ENCODE measurements at regions not wholly inside any gene's neighbourhood (a gene's known extent, or its start where the extent isn't known, plus 50 kb on each side); places are given as distances from the start of the nearest gene placed in this dataset.

GRCh38 chr6:167733740-167734661 lies 92.7 kb upstream of the AFDN start (continued):
- no peak for TF ChIP-seq AGO1 (IDR thresholded peaks at IDR 0.05; ENCODE audit: low read depth, low read length, poor library complexity, severe bottlenecking)
- TF ChIP-seq ZNF350 (CRISPR knock-in tag; IDR thresholded peaks at IDR 0.05; ENCODE audit: borderline replicate concordance, low read depth), result peak; percentile 72; the same call in 1 of the 2 replicates
- no peak for TF ChIP-seq ATAD3A (CRISPR knock-in tag; IDR thresholded peaks at IDR 0.05)
- TF ChIP-seq HES4 (CRISPR knock-in tag; IDR thresholded peaks at IDR 0.05; ENCODE audit: borderline replicate concordance), result no peak
- peak; percentile 78; the same call in 1 of the 2 replicates for TF ChIP-seq ZNF557 (CRISPR knock-in tag; IDR thresholded peaks at IDR 0.05)
- TF ChIP-seq ATF1 (CRISPR knock-in tag; IDR thresholded peaks at IDR 0.05), result peak; percentile 83; the same call in 1 of the 2 replicates
- no peak for TF ChIP-seq USF2 (IDR thresholded peaks at IDR 0.05; ENCODE audit: low read depth, low read length)
- no peak for TF ChIP-seq USF2 (CRISPR knock-in tag; IDR thresholded peaks at IDR 0.05; ENCODE audit: borderline replicate concordance)
- no peak for TF ChIP-seq ARNT (IDR thresholded peaks at IDR 0.05)
- 0 out of 2 replicates have a peak, but pooled peaks have one; percentile 56 for TF ChIP-seq MYNN (CRISPR knock-in tag; IDR thresholded peaks at IDR 0.05; ENCODE audit: low read depth)
- TF ChIP-seq ZBTB34 (CRISPR knock-in tag; IDR thresholded peaks at IDR 0.05), result peak; percentile 98
- TF ChIP-seq PLRG1 (conservative IDR thresholded peaks at IDR 0.05), result no peak
- TF ChIP-seq ZFP62 (CRISPR knock-in tag; IDR thresholded peaks at IDR 0.05), result no peak
- no peak for TF ChIP-seq SCMH1 (CRISPR knock-in tag; IDR thresholded peaks at IDR 0.05; ENCODE audit: borderline replicate concordance)
- TF ChIP-seq ZNF790 (CRISPR knock-in tag; IDR thresholded peaks at IDR 0.05; ENCODE audit: borderline replicate concordance), result 0 out of 2 replicates have a peak, but pooled peaks have one; percentile 16
- TF ChIP-seq ZNF629 (CRISPR knock-in tag; conservative IDR thresholded peaks at IDR 0.05), result peak; percentile 77
- peak; percentile 64; the same call in 1 of the 2 replicates for TF ChIP-seq ZHX2 (IDR thresholded peaks at IDR 0.05; ENCODE audit: low read depth)
- TF ChIP-seq ZHX2 (CRISPR knock-in tag; IDR thresholded peaks at IDR 0.05; ENCODE audit: borderline replicate concordance), result peak; percentile 89; the same call in 1 of the 2 replicates
